Choroid plexus epithelial cell (primary cell): ENCODE measurements at regions not wholly inside any gene's neighbourhood (a gene's known extent, or its start where the extent isn't known, plus 50 kb on each side); places are given as distances from the start of the nearest gene placed in this dataset.

Source experiments
- DNase-seq: peaks from one replicate; pipeline ENCODE4 v3.0.0-alpha.2; 2010; ENCODE audit warnings: low read depth
- H3K4me3 ChIP-seq: 2 replicates; pipeline ENCODE4 v1.5.1; 2011; ENCODE audit warnings: low read depth, mild to moderate bottlenecking, control low read depth, low read length, moderate library complexity
- TF ChIP-seq, protein P1 (sequence below): conservative IDR thresholded peaks from 2 replicates; pipeline ENCODE4 v1.5.1; 2011; ENCODE audit warnings: low read depth, mild to moderate bottlenecking, control low read depth, inconsistent platforms, low read length, moderate library complexity

GRCh38 chr14:86613126-86613525 is 1083.2 kb downstream of the FLRT2 start:
- no peak for DNase-seq
- H3K4me3 ChIP-seq, result no peak overlapping the region
- TF ChIP-seq, protein P1, sequence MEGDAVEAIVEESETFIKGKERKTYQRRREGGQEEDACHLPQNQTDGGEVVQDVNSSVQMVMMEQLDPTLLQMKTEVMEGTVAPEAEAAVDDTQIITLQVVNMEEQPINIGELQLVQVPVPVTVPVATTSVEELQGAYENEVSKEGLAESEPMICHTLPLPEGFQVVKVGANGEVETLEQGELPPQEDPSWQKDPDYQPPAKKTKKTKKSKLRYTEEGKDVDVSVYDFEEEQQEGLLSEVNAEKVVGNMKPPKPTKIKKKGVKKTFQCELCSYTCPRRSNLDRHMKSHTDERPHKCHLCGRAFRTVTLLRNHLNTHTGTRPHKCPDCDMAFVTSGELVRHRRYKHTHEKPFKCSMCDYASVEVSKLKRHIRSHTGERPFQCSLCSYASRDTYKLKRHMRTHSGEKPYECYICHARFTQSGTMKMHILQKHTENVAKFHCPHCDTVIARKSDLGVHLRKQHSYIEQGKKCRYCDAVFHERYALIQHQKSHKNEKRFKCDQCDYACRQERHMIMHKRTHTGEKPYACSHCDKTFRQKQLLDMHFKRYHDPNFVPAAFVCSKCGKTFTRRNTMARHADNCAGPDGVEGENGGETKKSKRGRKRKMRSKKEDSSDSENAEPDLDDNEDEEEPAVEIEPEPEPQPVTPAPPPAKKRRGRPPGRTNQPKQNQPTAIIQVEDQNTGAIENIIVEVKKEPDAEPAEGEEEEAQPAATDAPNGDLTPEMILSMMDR, result no peak

DNA sequence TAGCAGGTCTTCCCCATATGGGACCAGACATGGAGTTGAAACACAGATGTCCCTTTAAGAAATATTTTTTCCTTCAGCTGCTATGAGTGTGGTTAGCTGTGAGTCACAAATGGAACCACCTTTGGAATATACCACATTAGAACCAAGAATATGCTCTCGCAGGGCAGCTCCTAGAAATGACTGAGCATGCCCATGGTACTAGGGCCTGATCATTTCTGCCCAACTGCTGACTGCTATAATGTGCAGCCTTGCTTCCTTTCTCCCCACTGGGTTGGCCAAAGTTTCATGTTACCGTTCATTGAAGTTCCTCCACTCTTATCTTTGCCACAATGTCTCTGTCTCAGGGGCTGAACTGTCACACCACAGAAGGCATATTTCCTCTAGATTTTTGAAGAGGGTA is 1074.6 kb downstream of the FLRT2 start:
- no peak for DNase-seq
- H3K4me3 ChIP-seq, result no peak overlapping the region
- TF ChIP-seq, protein P1, result no peak

DNA sequence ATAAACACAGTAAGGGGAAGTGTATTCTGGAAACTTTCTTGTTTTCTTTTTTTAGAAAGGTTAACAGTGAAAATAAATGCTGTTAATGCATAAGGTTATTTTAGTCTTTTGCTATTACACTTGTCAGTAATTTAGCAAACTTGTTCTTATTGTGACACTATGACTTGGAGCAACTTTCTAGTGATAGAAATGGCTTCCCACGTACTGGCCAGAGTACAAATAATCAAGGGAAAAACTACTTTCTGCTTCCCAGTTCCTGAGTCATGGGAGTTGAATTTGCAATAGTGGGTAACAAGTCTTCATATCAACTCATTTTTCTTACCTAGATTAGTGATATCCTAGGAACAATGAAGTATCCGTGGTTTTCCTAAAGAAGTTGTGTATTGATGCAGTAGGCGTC is 1072.3 kb downstream of the FLRT2 start:
- no peak for DNase-seq
- no peak overlapping the region for H3K4me3 ChIP-seq
- TF ChIP-seq, protein P1, result no peak

GRCh38 chr14:86601813-86602212 is 1071.9 kb downstream of the FLRT2 start:
- H3K4me3 ChIP-seq, result no peak overlapping the region
- TF ChIP-seq, protein P1, result no peak
- no peak for DNase-seq

DNA sequence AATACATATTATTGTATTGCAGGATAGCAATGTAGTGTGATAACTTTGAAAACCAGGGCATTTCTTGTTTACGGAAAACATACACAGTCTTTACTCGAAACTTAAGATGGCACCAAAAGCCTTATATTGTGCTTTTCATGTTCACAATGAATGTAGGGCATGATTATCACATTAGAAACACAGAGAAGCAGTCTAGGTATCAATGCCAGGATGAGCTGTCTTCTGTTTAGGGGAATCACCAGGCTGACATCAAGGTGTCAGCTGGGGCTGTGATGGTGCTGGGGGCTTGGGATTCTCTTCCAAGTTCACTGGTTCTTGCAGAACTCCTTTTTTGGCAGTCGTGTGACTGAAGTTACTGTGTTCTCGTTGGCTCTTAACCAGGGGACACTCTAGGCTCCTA is 1067.3 kb downstream of the FLRT2 start:
- no peak for DNase-seq
- H3K4me3 ChIP-seq, result no peak overlapping the region
- TF ChIP-seq, protein P1, result no peak

DNA sequence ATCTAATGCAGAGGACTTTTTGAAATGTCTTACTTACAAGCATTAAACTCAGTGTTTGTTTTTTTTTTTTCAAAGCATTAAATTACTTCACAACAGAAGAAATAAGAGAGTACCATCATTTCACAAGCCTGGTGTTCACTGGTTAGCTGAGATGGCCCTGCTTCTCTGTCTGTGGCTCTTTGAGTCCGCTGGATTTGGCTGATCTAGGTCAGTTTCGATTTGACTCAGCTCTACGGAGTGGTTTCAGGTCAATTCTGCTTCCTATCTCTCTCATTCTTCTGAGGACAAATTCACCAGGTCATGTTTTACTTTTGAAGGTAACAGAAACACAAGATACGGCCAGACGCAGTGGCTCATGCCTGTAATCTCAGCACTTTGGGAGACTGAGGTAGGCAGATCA is 1066.1 kb downstream of the FLRT2 start:
- TF ChIP-seq, protein P1, result no peak
- DNase-seq, result no peak

GRCh38 chr14:86575141-86575540 is 1045.2 kb downstream of the FLRT2 start:
- DNase-seq, result peak; percentile 1
- no peak overlapping the region for H3K4me3 ChIP-seq
- TF ChIP-seq, protein P1, result no peak

More for the DNA sequence above, 1066.1 kb downstream of the FLRT2 start:
- no peak overlapping the region for H3K4me3 ChIP-seq
